ENCODE measurements at regions not wholly inside any gene's neighbourhood (a gene's known extent, or its start where the extent isn't known, plus 50 kb on each side); places are given as distances from the start of the nearest gene placed in this dataset.

DNA sequence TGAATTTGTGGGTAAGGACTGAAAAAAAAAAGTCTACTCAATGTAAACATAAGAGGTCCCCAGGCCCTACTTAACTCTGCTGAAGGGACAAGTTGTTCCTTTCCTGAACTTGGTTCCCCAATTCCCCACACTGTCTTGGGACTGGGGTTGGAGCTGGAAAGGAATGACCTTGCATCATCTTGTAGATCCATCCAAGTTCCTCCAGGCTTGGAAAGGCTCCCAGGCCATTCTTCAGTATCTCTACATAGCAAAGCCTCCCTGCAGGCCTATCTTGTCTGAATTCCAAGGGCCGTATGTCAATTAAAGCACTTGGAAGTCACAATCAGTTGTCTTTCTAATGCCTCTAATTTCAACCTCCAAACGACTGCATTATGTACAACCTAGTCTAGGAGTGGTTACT is 361.2 kb downstream of the TMEM135 start:
- no peaks in the 10 kb centered on the region for H3K79me2 ChIP-seq (replicated peaks; ENCODE audit: insufficient read depth)
- peaks cover 8% of the 10 kb centered on the region; the same call in 1 of the 2 replicates for H3K4me1 ChIP-seq (ENCODE audit: insufficient read depth)
- H3K9me2 ChIP-seq (ENCODE audit: insufficient read depth), result peaks cover 11% of the 10 kb centered on the region; the same call in 1 of the 2 replicates
- no peak for ATAC-seq
- no peaks in the 10 kb centered on the region for H3K27me3 Mint-ChIP-seq (ENCODE audit: insufficient read depth, low read depth, poor library complexity)
- H3K4me2 ChIP-seq, result no peak overlapping the region
- no peak for TF ChIP-seq ZNF331 (CRISPR knock-in tag; IDR thresholded peaks at IDR 0.05; ENCODE audit: low read depth)
- TF ChIP-seq, protein P1, sequence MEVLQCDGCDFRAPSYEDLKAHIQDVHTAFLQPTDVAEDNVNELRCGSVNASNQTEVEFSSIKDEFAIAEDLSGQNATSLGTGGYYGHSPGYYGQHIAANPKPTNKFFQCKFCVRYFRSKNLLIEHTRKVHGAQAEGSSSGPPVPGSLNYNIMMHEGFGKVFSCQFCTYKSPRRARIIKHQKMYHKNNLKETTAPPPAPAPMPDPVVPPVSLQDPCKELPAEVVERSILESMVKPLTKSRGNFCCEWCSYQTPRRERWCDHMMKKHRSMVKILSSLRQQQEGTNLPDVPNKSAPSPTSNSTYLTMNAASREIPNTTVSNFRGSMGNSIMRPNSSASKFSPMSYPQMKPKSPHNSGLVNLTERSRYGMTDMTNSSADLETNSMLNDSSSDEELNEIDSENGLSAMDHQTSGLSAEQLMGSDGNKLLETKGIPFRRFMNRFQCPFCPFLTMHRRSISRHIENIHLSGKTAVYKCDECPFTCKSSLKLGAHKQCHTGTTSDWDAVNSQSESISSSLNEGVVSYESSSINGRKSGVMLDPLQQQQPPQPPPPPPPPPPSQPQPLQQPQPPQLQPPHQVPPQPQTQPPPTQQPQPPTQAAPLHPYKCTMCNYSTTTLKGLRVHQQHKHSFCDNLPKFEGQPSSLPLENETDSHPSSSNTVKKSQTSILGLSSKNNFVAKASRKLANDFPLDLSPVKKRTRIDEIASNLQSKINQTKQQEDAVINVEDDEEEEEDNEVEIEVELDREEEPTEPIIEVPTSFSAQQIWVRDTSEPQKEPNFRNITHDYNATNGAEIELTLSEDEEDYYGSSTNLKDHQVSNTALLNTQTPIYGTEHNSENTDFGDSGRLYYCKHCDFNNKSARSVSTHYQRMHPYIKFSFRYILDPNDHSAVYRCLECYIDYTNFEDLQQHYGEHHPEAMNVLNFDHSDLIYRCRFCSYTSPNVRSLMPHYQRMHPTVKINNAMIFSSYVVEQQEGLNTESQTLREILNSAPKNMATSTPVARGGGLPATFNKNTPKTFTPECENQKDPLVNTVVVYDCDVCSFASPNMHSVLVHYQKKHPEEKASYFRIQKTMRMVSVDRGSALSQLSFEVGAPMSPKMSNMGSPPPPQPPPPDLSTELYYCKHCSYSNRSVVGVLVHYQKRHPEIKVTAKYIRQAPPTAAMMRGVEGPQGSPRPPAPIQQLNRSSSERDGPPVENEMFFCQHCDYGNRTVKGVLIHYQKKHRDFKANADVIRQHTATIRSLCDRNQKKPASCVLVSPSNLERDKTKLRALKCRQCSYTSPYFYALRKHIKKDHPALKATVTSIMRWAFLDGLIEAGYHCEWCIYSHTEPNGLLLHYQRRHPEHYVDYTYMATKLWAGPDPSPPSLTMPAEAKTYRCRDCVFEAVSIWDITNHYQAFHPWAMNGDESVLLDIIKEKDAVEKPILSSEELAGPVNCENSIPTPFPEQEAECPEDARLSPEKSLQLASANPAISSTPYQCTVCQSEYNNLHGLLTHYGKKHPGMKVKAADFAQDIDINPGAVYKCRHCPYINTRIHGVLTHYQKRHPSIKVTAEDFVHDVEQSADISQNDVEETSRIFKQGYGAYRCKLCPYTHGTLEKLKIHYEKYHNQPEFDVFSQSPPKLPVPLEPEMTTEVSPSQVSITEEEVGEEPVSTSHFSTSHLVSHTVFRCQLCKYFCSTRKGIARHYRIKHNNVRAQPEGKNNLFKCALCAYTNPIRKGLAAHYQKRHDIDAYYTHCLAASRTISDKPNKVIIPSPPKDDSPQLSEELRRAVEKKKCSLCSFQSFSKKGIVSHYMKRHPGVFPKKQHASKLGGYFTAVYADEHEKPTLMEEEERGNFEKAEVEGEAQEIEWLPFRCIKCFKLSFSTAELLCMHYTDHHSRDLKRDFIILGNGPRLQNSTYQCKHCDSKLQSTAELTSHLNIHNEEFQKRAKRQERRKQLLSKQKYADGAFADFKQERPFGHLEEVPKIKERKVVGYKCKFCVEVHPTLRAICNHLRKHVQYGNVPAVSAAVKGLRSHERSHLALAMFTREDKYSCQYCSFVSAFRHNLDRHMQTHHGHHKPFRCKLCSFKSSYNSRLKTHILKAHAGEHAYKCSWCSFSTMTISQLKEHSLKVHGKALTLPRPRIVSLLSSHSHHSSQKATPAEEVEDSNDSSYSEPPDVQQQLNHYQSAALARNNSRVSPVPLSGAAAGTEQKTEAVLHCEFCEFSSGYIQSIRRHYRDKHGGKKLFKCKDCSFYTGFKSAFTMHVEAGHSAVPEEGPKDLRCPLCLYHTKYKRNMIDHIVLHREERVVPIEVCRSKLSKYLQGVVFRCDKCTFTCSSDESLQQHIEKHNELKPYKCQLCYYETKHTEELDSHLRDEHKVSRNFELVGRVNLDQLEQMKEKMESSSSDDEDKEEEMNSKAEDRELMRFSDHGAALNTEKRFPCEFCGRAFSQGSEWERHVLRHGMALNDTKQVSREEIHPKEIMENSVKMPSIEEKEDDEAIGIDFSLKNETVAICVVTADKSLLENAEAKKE (CRISPR knock-in tag; IDR thresholded peaks at IDR 0.05), result peak; percentile 84
- H3K27ac Mint-ChIP-seq, result no peak overlapping the region
- H3F3A ChIP-seq (replicated peaks; ENCODE audit: low read depth), result no peaks in the 10 kb centered on the region
- H3K4me3 Mint-ChIP-seq, result no peak overlapping the region
- no peaks in the 10 kb centered on the region for H3K36me3 ChIP-seq (ENCODE audit: insufficient read depth)
- no peak overlapping the region for H2AFZ ChIP-seq
- H3K4me3 ChIP-seq, result no peak overlapping the region
- H3K36me3 Mint-ChIP-seq (ENCODE audit: low read depth), result no peaks in the 10 kb centered on the region
- no peaks in the 10 kb centered on the region for H3K9me3 Mint-ChIP-seq
- no peaks in the 10 kb centered on the region for H4K20me1 ChIP-seq (replicated peaks; ENCODE audit: insufficient read depth)
- H3K27ac ChIP-seq (ENCODE audit: low read depth), result no peak overlapping the region
- no peak for DNase-seq (ENCODE audit: low spot score)
- peaks cover 8% of the 10 kb centered on the region for H3K4me1 Mint-ChIP-seq
- H3K27me3 ChIP-seq (ENCODE audit: insufficient read depth), result no peaks in the 10 kb centered on the region

DNA sequence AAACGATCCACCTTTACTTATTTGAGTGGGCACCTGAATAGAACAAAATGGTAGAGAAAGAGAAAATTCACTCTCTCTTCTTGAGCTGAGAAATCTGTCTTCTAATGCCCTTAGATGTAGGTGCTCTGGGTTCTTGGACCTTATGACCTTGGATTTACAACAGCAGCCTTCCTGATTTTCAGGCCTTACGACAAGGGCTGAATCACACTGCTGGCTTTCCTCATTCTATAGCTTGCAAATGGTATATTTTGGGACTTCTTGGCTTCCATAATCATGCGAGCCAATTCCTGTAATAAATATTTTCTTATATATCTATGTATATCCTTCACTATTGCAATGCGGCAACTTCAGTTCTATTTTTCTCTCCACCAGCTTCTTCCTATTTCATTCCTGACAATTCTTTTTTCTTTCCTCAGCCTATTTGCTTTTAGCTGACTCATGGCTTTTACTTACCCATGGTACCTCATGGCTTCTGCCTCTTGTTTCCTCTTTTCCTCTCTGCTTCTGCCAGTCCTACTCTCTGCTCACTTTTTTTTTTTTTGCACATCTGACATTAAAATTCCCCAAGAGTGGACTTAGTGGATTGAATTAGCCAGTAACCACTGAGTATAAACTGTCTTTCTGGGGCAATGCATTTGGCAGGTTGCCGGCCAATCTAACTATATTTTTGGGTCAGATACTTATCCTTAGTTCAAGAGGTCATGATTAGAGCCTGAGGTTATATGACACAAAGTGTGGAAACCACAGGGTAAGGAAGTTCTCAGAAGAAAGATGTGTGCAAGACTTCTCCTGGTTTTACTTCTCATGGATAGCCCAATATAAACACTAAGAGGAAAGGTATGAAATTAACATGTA is 359.5 kb downstream of the TMEM135 start:
- H4K20me1 ChIP-seq (replicated peaks; ENCODE audit: insufficient read depth), result no peaks in the 10 kb centered on the region
- H3K4me3 ChIP-seq, result no peak overlapping the region
- H3K4me1 Mint-ChIP-seq, result peaks cover 8% of the 10 kb centered on the region
- H3F3A ChIP-seq (replicated peaks; ENCODE audit: low read depth), result no peaks in the 10 kb centered on the region
- no peak for DNase-seq (ENCODE audit: low spot score)
- no peak overlapping the region for H3K27ac Mint-ChIP-seq
- no peak for TF ChIP-seq ZNF331 (CRISPR knock-in tag; IDR thresholded peaks at IDR 0.05; ENCODE audit: low read depth)
- TF ChIP-seq, protein P2, sequence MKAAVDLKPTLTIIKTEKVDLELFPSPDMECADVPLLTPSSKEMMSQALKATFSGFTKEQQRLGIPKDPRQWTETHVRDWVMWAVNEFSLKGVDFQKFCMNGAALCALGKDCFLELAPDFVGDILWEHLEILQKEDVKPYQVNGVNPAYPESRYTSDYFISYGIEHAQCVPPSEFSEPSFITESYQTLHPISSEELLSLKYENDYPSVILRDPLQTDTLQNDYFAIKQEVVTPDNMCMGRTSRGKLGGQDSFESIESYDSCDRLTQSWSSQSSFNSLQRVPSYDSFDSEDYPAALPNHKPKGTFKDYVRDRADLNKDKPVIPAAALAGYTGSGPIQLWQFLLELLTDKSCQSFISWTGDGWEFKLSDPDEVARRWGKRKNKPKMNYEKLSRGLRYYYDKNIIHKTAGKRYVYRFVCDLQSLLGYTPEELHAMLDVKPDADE (IDR thresholded peaks at IDR 0.05), result no peak
- TF ChIP-seq, protein P3, sequence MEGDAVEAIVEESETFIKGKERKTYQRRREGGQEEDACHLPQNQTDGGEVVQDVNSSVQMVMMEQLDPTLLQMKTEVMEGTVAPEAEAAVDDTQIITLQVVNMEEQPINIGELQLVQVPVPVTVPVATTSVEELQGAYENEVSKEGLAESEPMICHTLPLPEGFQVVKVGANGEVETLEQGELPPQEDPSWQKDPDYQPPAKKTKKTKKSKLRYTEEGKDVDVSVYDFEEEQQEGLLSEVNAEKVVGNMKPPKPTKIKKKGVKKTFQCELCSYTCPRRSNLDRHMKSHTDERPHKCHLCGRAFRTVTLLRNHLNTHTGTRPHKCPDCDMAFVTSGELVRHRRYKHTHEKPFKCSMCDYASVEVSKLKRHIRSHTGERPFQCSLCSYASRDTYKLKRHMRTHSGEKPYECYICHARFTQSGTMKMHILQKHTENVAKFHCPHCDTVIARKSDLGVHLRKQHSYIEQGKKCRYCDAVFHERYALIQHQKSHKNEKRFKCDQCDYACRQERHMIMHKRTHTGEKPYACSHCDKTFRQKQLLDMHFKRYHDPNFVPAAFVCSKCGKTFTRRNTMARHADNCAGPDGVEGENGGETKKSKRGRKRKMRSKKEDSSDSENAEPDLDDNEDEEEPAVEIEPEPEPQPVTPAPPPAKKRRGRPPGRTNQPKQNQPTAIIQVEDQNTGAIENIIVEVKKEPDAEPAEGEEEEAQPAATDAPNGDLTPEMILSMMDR (conservative IDR thresholded peaks at IDR 0.05; ENCODE audit: low read depth in 2 of 2), result no peak
- TF ChIP-seq JUNB (IDR thresholded peaks at IDR 0.05; ENCODE audit: unreplicated experiment), result no peak
- no peaks in the 10 kb centered on the region for H3K36me3 ChIP-seq (ENCODE audit: insufficient read depth)
- no peaks in the 10 kb centered on the region for H3K36me3 Mint-ChIP-seq (ENCODE audit: low read depth)
- H3K79me2 ChIP-seq (replicated peaks; ENCODE audit: insufficient read depth), result no peaks in the 10 kb centered on the region
- H3K27me3 ChIP-seq (ENCODE audit: insufficient read depth), result no peaks in the 10 kb centered on the region
- H3K4me1 ChIP-seq (ENCODE audit: insufficient read depth), result peaks cover 8% of the 10 kb centered on the region; the same call in 1 of the 2 replicates
- H3K27me3 Mint-ChIP-seq (ENCODE audit: insufficient read depth, low read depth, poor library complexity), result no peaks in the 10 kb centered on the region
- H2AFZ ChIP-seq, result peak overlapping the region; percentile 12; the same call in 1 of the 2 replicates
- no peak for ATAC-seq
- H3K4me2 ChIP-seq, result no peak overlapping the region
- peaks cover 11% of the 10 kb centered on the region; the same call in 1 of the 2 replicates for H3K9me2 ChIP-seq (ENCODE audit: insufficient read depth)
- H3K9me3 Mint-ChIP-seq, result no peaks in the 10 kb centered on the region
- H3K27ac ChIP-seq (ENCODE audit: low read depth), result no peak overlapping the region
- no peak overlapping the region for H3K4me3 Mint-ChIP-seq

Data from GM23338 (cell line).